ENCODE measurements at regions not wholly inside any gene's neighbourhood (a gene's known extent, or its start where the extent isn't known, plus 50 kb on each side); places are given as distances from the start of the nearest gene placed in this dataset.

GRCh38 chr13:90233933-90234672, 1113.4 kb upstream of the MIR17HG start:
- TF ChIP-seq NR2C2 (CRISPR knock-in tag; IDR thresholded peaks at IDR 0.05) (no peak), NR2C2 (tag; IDR thresholded peaks at IDR 0.05) (no peak), ZNF274 (IDR thresholded peaks at IDR 0.05; ENCODE audit: borderline replicate concordance, low read depth, low read length) (no peak), ZNF239 (CRISPR knock-in tag; IDR thresholded peaks at IDR 0.05) (no peak), NFRKB (IDR thresholded peaks at IDR 0.05; ENCODE audit: low read depth) (no peak), PHF8 (IDR thresholded peaks at IDR 0.05; ENCODE audit: borderline replicate concordance, low read length) (no peak), ZNF316 (IDR thresholded peaks at IDR 0.05) (no peak)

All from K562 (cell line).